ENCODE measurements at regions not wholly inside any gene's neighbourhood (a gene's known extent, or its start where the extent isn't known, plus 50 kb on each side); places are given as distances from the start of the nearest gene placed in this dataset.

DNA sequence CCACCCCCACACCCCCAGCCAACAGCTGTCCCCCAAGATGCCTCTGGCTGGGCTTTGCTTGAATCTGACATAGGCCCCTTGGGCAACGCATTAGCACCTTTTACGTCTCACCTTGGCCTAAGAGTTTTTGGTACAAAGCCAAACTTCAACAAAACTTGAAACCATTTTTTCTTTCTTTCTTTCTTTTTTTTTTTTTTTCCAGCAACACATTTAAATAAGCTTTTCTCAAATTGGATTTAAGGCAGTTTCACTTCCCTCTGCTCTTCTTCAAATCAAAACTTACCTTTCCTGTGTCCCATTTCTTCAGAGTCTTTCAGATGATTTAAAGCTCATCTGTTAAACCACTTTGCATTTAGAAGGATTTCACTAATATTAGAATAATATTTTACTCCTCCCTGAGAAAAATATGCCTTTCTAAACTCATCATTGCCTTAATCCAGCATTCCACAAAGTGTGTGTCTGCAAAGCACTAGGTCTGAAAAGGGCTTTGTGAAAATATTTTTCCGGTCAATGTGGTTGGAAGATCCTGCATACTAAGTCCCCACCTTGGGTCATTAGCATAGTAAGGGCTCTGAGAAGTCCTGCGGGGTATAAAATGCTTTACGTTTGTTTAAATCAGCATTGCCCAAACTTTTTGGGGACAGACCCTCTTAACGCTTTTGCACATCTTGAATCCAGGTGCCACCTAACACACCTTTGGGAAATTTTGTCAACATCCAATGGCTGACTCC is 217.0 kb downstream of the TLE3 start:
- H3K4me3 Mint-ChIP-seq = no peak overlapping the region
- intact Hi-C loops (cut with micrococcal nuclease) = no loop called here
- no peak overlapping the region for H3K27ac Mint-ChIP-seq
- Histone ChIP-seq H3K27me3 (ENCODE audit: control insufficient read depth, insufficient read depth, low read length) (no peaks in the 10 kb centered on the region), H3K36me3 (ENCODE audit: control insufficient read depth, insufficient read depth, low read length) (no peaks in the 10 kb centered on the region), H3K4me1 (ENCODE audit: control insufficient read depth, insufficient read depth, low read length) (no peaks in the 10 kb centered on the region), H3K4me3 (ENCODE audit: low read length) (no peak overlapping the region), H3K27ac (ENCODE audit: low read length) (no peak overlapping the region), H3K9me3 (ENCODE audit: control insufficient read depth, insufficient read depth, low read length) (no peaks in the 10 kb centered on the region)
- H3K27me3 Mint-ChIP-seq (ENCODE audit: low read depth in 2 of 2) = peaks cover 4 to 31% of the 10 kb centered on the region in 2 donors
- H3K9me3 Mint-ChIP-seq = no peaks in the 10 kb centered on the region
- H3K4me1 Mint-ChIP-seq = no peaks in the 10 kb centered on the region
- TF ChIP-seq, protein P1, sequence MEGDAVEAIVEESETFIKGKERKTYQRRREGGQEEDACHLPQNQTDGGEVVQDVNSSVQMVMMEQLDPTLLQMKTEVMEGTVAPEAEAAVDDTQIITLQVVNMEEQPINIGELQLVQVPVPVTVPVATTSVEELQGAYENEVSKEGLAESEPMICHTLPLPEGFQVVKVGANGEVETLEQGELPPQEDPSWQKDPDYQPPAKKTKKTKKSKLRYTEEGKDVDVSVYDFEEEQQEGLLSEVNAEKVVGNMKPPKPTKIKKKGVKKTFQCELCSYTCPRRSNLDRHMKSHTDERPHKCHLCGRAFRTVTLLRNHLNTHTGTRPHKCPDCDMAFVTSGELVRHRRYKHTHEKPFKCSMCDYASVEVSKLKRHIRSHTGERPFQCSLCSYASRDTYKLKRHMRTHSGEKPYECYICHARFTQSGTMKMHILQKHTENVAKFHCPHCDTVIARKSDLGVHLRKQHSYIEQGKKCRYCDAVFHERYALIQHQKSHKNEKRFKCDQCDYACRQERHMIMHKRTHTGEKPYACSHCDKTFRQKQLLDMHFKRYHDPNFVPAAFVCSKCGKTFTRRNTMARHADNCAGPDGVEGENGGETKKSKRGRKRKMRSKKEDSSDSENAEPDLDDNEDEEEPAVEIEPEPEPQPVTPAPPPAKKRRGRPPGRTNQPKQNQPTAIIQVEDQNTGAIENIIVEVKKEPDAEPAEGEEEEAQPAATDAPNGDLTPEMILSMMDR (IDR thresholded peaks at IDR 0.05) = no peak
- 85% methylated on average over 6 of the region's 6 CpGs for WGBS (ENCODE audit: insufficient coverage)
- H3K36me3 Mint-ChIP-seq = no peaks in the 10 kb centered on the region
- DNase-seq (no peak), ATAC-seq (no peak)

DNA sequence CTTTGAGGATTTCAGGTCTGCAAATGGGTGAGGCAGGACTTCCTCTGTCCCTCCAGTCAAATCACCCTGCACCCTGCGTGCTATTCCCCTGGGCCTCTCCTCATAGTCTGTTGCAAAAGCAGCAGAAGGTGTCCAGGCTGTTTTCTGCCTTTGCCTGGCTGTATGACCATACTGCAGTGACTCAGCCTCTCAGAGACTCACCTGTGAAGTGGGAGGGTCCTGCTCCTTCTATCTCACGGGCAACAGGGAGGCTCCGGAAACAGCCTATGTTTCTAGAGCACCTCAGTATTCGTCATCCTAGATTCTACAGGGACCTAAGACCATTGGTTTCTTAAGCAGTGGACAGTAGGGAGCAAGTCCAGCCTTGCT is 216.4 kb downstream of the TLE3 start:
- H3K4me1 ChIP-seq (ENCODE audit: control insufficient read depth, insufficient read depth, low read length) = no peaks in the 10 kb centered on the region
- Mint-ChIP-seq H3K27ac (no peak overlapping the region), H3K9me3 (no peaks in the 10 kb centered on the region), H3K27me3 (ENCODE audit: low read depth in 2 of 2) (peaks cover 6 to 33% of the 10 kb centered on the region in 2 donors), H3K36me3 (no peaks in the 10 kb centered on the region), H3K4me1 (no peaks in the 10 kb centered on the region), H3K4me3 (no peak overlapping the region)
- TF ChIP-seq, protein P1 (IDR thresholded peaks at IDR 0.05) = no peak
- H3K27me3 ChIP-seq (ENCODE audit: control insufficient read depth, insufficient read depth, low read length) = no peaks in the 10 kb centered on the region
- no peaks in the 10 kb centered on the region for H3K36me3 ChIP-seq (ENCODE audit: control insufficient read depth, insufficient read depth, low read length)
- no peak overlapping the region for H3K27ac ChIP-seq (ENCODE audit: low read length)
- intact Hi-C loops (cut with micrococcal nuclease) = no loop called here
- DNase-seq = no peak
- WGBS (ENCODE audit: insufficient coverage) = 80% methylated on average over 4 of the region's 4 CpGs
- no peaks in the 10 kb centered on the region for H3K9me3 ChIP-seq (ENCODE audit: control insufficient read depth, insufficient read depth, low read length)
- H3K4me3 ChIP-seq (ENCODE audit: low read length) = no peak overlapping the region
- no peak for ATAC-seq

DNA sequence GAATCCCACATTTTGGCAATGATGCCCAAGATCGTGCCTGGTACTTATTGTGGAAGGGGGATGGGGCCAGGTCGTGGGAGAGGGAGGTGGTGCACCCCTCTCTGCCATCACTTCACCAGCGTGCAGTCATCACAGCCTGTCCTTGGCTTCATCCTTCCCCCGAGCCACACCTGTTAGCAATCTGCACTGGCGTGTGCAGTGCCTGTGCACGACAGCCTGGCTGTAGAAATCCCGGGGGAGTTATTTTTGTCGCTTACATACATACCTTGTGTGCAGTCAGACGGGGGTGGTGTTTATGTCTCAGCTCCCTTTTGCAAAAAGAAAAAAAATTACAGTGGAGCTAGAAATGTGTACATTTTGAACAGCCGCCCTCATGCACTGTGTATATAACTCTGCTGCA is 216.0 kb downstream of the TLE3 start:
- H3K4me1 ChIP-seq (ENCODE audit: control insufficient read depth, insufficient read depth, low read length) = no peaks in the 10 kb centered on the region
- no peak overlapping the region for H3K27ac ChIP-seq (ENCODE audit: low read length)
- Mint-ChIP-seq H3K36me3 (no peaks in the 10 kb centered on the region), H3K27ac (no peak overlapping the region), H3K4me1 (no peaks in the 10 kb centered on the region), H3K4me3 (no peak overlapping the region), H3K9me3 (no peaks in the 10 kb centered on the region), H3K27me3 (ENCODE audit: low read depth in 2 of 2) (peaks cover 9 to 38% of the 10 kb centered on the region in 2 donors)
- no peaks in the 10 kb centered on the region for H3K27me3 ChIP-seq (ENCODE audit: control insufficient read depth, insufficient read depth, low read length)
- TF ChIP-seq, protein P1 (IDR thresholded peaks at IDR 0.05) = no peak
- no peaks in the 10 kb centered on the region for H3K36me3 ChIP-seq (ENCODE audit: control insufficient read depth, insufficient read depth, low read length)
- ATAC-seq (no peak), DNase-seq (no peak)
- intact Hi-C loops (cut with micrococcal nuclease) = no loop called here
- H3K4me3 ChIP-seq (ENCODE audit: low read length) = no peak overlapping the region
- no peaks in the 10 kb centered on the region for H3K9me3 ChIP-seq (ENCODE audit: control insufficient read depth, insufficient read depth, low read length)
- WGBS (ENCODE audit: insufficient coverage) = 79% methylated on average over 10 of the region's 10 CpGs

DNA sequence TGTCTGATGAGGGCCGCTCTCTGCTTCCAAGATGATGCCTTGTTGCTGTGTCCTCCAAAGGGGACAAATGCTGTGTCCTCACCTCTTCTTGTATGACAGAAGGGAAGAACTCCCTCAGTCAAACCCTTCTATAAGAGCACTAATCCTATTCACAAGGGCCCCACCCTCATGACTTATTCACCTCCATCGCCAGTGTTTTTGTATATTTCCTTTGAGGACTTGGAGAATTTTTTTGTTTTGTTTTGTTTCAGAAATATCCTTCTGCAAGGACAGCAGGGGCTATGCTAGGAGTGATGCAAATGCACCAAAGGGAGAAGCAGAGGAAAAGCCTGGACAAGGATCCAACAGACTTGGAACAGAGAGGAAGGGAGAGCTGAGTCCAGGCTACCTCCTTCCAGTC is 214.4 kb downstream of the TLE3 start:
- no peak overlapping the region for H3K4me3 ChIP-seq (ENCODE audit: low read length)
- H3K27me3 ChIP-seq (ENCODE audit: control insufficient read depth, insufficient read depth, low read length) = no peaks in the 10 kb centered on the region
- no peak overlapping the region for H3K4me3 Mint-ChIP-seq
- H3K4me1 Mint-ChIP-seq = no peaks in the 10 kb centered on the region
- H3K4me1 ChIP-seq (ENCODE audit: control insufficient read depth, insufficient read depth, low read length) = no peaks in the 10 kb centered on the region
- no peaks in the 10 kb centered on the region for H3K9me3 Mint-ChIP-seq
- no peaks in the 10 kb centered on the region for H3K36me3 ChIP-seq (ENCODE audit: control insufficient read depth, insufficient read depth, low read length)
- DNase-seq (no peak), ATAC-seq (no peak)
- no peaks in the 10 kb centered on the region for H3K9me3 ChIP-seq (ENCODE audit: control insufficient read depth, insufficient read depth, low read length)
- no peak overlapping the region for H3K27ac ChIP-seq (ENCODE audit: low read length)
- H3K27me3 Mint-ChIP-seq (ENCODE audit: low read depth in 2 of 2) = peaks cover 18 to 53% of the 10 kb centered on the region in 2 donors
- no peaks in the 10 kb centered on the region for H3K36me3 Mint-ChIP-seq
- TF ChIP-seq, protein P1 (IDR thresholded peaks at IDR 0.05) = no peak
- 100% methylated on average over 2 of the region's 2 CpGs for WGBS (ENCODE audit: insufficient coverage)
- intact Hi-C loops (cut with micrococcal nuclease) = no loop called here
- no peak overlapping the region for H3K27ac Mint-ChIP-seq
